HK-2 (cell line): ENCODE measurements at regions not wholly inside any gene's neighbourhood (a gene's known extent, or its start where the extent isn't known, plus 50 kb on each side); places are given as distances from the start of the nearest gene placed in this dataset.

ENCODE experiments used
- DNase-seq: peaks from one replicate; pipeline ENCODE4 v3.0.0-alpha.2; 2018; ENCODE audit not compliant: unreplicated experiment

- no peak for DNase-seq
These were observed 223.7 kb downstream of the SEC14L1 start for GRCh38 chr17:77364381-77364911.

- DNase-seq = no peak
These were observed 224.3 kb downstream of the SEC14L1 start for GRCh38 chr17:77364941-77365583.

- DNase-seq = peak; percentile 73
These were observed 224.9 kb downstream of the SEC14L1 start for GRCh38 chr17:77365584-77366186.

GRCh38 chr17:77366206-77366557 lies 225.4 kb downstream of the SEC14L1 start:
- DNase-seq = no peak

- DNase-seq = peak; percentile 44
These were observed 225.9 kb downstream of the SEC14L1 start for GRCh38 chr17:77366558-77367245.

GRCh38 chr17:77369544-77369971 lies 228.8 kb downstream of the SEC14L1 start:
- DNase-seq = no peak

- no peak for DNase-seq
These were observed 229.8 kb downstream of the SEC14L1 start for GRCh38 chr17:77370586-77370985.

- DNase-seq = no peak
These were observed 230.5 kb downstream of the SEC14L1 start for GRCh38 chr17:77371117-77371887.

- DNase-seq = no peak
These were observed 231.2 kb downstream of the SEC14L1 start for GRCh38 chr17:77371888-77372443.

- DNase-seq = no peak
These were observed 231.9 kb downstream of the SEC14L1 start for GRCh38 chr17:77372444-77373298.

GRCh38 chr17:77373299-77374169 lies 232.8 kb downstream of the SEC14L1 start:
- DNase-seq = no peak

GRCh38 chr17:77374170-77374936 lies 233.6 kb downstream of the SEC14L1 start:
- no peak for DNase-seq

GRCh38 chr17:77375108-77375916 lies 234.5 kb downstream of the SEC14L1 start:
- no peak for DNase-seq

- DNase-seq = no peak
These were observed 235.3 kb downstream of the SEC14L1 start for GRCh38 chr17:77375917-77376651.

GRCh38 chr17:77376795-77377709 lies 236.3 kb downstream of the SEC14L1 start:
- no peak for DNase-seq

- DNase-seq = no peak
These were observed 237.0 kb downstream of the SEC14L1 start for GRCh38 chr17:77377710-77378235.
